ENCODE measurements at regions not wholly inside any gene's neighbourhood (a gene's known extent, or its start where the extent isn't known, plus 50 kb on each side); places are given as distances from the start of the nearest gene placed in this dataset.
"Not testable (repeated sequence)": the region's sequence is repeated elsewhere in the genome, so short reads cannot be mapped to it uniquely, and the experiment has no call there.

GRCh38 chr13:44786756-44787155 lies 202.5 kb downstream of the NUFIP1 start:
- TF ChIP-seq CTCF (IDR thresholded peaks at IDR 0.05; ENCODE audit: low read depth, low read length, missing control alignments) = no peak
- no peak for DNase-seq (ENCODE audit: low read depth)
- H3K4me3 ChIP-seq (ENCODE audit: low read depth, low read length) = no peak overlapping the region

- no peak for TF ChIP-seq CTCF (IDR thresholded peaks at IDR 0.05; ENCODE audit: low read depth, low read length, missing control alignments)
- DNase-seq (ENCODE audit: low read depth) = no peak
- H3K4me3 ChIP-seq (ENCODE audit: low read depth, low read length) = no peak overlapping the region
Observed at GRCh38 chr13:44785401-44785800, 203.9 kb downstream of the NUFIP1 start.

GRCh38 chr13:44784708-44785080 lies 204.6 kb downstream of the NUFIP1 start:
- no peak overlapping the region for H3K4me3 ChIP-seq (ENCODE audit: low read depth, low read length)
- TF ChIP-seq CTCF (IDR thresholded peaks at IDR 0.05; ENCODE audit: low read depth, low read length, missing control alignments) = no peak
- no peak for DNase-seq (ENCODE audit: low read depth)

- DNase-seq (ENCODE audit: low read depth) = no peak
- no peak for TF ChIP-seq CTCF (IDR thresholded peaks at IDR 0.05; ENCODE audit: low read depth, low read length, missing control alignments)
- no peak overlapping the region for H3K4me3 ChIP-seq (ENCODE audit: low read depth, low read length)
Observed at GRCh38 chr13:44783994-44784707, 205.1 kb downstream of the NUFIP1 start.

- H3K4me3 ChIP-seq (ENCODE audit: low read depth, low read length) = no peak overlapping the region
- DNase-seq (ENCODE audit: low read depth) = no peak
- TF ChIP-seq CTCF (IDR thresholded peaks at IDR 0.05; ENCODE audit: low read depth, low read length, missing control alignments) = no peak
Observed at GRCh38 chr13:44780591-44781280, 204.6 kb upstream of the TSC22D1 start.

GRCh38 chr13:44778761-44779484 lies 202.8 kb upstream of the TSC22D1 start:
- no peak for TF ChIP-seq CTCF (IDR thresholded peaks at IDR 0.05; ENCODE audit: low read depth, low read length, missing control alignments)
- DNase-seq (ENCODE audit: low read depth) = no peak

GRCh38 chr13:44775290-44775689 lies 199.2 kb upstream of the TSC22D1 start:
- H3K4me3 ChIP-seq (ENCODE audit: low read depth, low read length); DNase-seq (ENCODE audit: low read depth): not testable (repeated sequence)

More at GRCh38 chr13:44778761-44779484, 202.8 kb upstream of the TSC22D1 start:
- H3K4me3 ChIP-seq (ENCODE audit: low read depth, low read length) = no peak overlapping the region
